ENCODE measurements at regions not wholly inside any gene's neighbourhood (a gene's known extent, or its start where the extent isn't known, plus 50 kb on each side); places are given as distances from the start of the nearest gene placed in this dataset.

DNA sequence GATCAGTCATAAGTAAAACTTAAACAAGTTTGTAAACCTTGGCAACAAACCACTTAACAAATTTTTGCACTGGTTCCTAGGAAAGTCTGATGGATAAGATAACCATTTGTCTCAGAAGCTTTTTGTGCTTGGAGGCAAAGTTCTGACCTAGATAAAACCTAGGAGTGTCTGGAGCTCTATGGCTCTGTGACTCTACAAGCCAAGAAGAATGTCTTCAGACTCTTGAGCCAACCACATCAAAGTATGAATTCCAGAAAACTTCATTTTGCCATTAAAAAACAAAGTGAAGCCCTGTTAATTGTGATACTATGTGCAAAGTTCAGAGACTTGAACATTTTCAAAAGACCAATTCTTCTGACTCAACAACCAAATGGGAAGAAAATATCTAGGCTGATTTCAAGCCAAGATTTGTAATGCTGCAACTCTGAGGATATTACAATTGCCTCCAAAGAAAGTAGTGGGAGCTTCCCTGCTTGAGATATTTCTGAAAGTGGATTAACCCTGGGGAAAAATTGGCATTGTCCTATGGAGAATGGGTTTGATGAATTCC lies 158.1 kb upstream of the FOXQ1 start:
- DNase-seq (ENCODE audit: low spot score): no peak

DNA sequence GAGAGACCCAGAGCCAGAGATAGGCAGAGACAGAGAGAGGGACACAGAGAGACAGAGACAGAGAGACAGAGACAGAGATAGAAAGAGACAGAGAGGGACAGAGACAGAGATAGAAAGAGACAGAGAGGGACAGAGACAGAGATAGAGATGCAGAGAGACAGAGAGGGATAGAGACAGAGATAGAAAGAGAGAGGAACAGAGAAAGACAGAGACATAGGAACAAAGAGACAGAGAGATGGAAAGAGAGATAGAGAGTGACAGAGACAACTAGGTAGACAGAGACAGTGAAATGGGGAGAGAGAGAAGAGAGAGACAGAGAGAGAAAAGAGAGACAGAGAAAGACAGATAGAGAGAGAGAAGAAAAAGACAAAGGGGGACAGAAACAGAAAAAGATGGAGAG lies 165.4 kb upstream of the FOXQ1 start:
- DNase-seq (ENCODE audit: low spot score): no peak

- DNase-seq (ENCODE audit: low spot score): no peak
Measured at GRCh38 chr6:1145768-1146218, 166.1 kb upstream of the FOXQ1 start.

GRCh38 chr6:1144842-1145767 lies 166.8 kb upstream of the FOXQ1 start:
- no peak for DNase-seq (ENCODE audit: low spot score)

GRCh38 chr6:1143655-1144054 lies 168.2 kb upstream of the FOXQ1 start:
- no peak for DNase-seq (ENCODE audit: low spot score)

DNA sequence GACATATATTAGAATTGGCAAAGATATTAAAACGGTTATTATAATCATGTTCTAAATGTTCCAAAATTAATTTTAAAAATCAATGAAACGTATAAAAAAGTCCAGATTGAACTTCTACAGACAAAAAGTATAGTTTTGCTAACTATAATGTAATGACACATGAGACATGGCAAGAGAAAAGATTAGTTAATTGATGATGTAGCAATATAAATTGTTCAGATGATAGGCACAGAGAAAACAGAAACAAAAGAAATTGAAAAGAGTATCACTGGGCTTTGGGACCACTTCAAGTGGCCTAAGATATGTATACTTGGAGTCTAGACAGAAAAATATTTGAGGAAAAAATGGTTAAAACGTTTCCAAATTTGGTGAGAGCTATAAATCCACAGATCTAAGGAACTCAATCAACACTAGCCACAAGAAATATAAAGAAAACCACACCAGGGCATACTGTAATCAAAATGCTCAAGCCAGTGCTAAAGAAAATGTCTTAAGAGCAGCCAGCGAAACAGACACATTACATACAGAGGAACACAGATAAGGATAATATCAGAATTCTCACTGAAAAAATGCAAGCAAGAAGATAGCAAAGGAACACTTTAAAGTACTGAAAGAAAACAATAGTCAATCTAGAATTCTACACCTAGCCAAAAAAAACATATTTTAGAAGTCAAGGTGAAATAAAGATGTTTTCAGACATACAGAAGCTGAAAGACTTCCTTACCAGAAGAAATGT lies 172.6 kb upstream of the FOXQ1 start:
- DNase-seq (ENCODE audit: low spot score): no peak

GRCh38 chr6:1137849-1138248 lies 174.0 kb upstream of the FOXQ1 start:
- DNase-seq (ENCODE audit: low spot score): no peak

- no peak for DNase-seq (ENCODE audit: low spot score)
Measured at GRCh38 chr6:1136827-1137226, 175.1 kb upstream of the FOXQ1 start.

- no peak for DNase-seq (ENCODE audit: low spot score)
Measured at GRCh38 chr6:1136415-1136774, 175.5 kb upstream of the FOXQ1 start.

DNA sequence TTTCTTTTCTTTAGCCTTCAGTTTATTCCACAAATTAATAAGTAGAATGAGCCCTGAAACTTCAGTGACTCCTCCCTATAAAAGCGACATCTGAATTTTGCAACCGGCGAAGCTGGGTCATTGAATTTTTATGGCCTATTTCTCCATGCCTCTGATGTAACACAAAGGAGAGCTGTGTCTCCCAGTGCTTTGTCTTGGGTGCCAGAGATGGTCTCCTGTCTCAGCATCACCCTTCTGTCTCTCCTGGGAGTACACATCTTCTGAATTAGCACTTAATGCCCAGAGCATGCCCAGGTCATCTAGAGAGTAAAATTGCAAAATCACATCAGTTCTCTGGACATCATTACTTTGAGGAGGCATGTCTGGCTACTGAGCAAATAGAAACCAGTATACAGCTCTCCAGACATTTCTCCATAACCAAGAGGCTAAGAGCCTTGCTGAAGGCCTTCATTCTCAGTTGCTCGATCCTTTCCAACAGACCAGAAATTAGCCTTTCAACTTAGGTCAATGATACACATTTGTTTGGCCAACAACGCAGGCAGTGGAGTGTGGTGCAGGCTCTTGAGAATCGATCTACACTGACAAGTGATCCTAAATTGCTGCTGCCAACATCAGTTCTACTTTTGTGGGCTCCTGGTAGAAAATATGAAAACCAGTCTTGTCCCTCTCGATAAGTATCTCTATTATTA lies 176.0 kb upstream of the FOXQ1 start:
- DNase-seq (ENCODE audit: low spot score): no peak

- no peak for DNase-seq (ENCODE audit: low spot score)
Measured at GRCh38 chr6:1131285-1132079, 180.4 kb upstream of the FOXQ1 start.

DNA sequence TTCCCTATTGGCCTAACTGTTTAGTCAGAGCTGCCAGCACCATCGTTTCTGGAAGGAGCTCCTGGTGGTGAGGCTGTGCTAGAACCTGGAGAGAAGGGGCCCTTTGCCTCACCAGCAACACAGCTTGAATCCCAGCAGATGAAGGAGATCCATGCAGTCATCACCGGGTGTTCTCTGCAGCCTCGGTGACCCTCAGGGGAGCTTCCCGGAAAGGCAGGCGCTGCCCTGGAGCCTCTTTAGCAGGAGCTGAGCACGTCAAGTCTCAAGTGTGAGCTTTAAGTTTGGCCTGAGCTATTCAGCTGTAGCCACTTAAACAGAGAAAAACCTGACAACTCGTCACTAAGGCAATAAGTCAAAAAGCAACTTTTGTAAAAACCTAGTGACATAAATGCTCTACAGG lies 181.2 kb upstream of the FOXQ1 start:
- no peak for DNase-seq (ENCODE audit: low spot score)

DNA sequence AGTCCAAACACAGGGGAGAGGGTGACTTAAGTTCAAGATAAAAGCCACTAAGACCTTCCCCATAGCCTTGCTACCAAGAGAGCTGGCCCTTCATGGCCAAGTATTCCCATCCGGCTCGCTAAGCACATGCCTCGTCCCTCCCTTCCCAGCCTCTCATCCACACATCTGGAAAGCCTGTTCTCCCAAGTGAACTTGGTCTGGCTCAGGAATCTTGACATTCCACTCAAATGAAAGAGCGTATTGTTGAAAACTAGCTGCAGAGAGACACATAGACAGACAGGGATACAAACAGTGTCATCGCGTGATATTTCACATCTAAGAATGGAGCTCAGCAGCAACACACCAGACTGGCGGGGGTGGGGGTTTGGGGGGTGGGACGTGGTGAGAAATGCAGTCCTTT lies 182.8 kb upstream of the FOXQ1 start:
- DNase-seq (ENCODE audit: low spot score): no peak

DNA sequence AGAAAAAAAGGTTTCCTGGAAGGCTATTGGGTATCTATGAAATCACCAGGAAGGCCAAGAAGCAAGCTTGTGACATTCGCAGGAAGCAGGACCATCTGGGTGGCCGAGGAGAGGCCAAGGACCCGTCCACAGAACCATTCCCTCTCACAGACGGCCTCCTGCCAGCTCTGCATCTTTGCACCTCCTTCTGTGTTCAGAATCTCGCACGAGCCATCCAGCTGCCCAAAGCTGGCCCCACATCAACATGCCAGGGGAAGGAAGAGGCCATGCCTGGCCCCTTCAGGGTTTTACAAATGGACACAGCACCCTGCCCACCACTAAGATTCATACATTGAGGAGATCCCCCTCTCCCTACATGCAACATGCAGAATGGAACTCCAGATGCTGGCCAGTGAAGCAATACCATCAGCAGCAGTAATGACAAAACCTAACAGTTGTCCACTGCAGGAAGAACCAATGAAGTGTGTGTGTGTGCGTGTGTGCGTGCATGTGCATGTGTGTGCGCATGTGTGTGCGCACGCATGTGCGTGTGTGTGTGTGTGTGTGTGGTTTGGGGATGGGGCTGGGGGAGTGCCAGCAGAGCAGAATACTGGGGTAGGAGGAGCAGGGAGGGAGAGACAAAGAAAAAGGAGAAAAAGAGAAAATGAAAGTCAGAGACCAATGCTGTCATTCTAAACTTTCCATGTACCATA lies 184.2 kb upstream of the FOXQ1 start:
- DNase-seq (ENCODE audit: low spot score): no peak

DNA sequence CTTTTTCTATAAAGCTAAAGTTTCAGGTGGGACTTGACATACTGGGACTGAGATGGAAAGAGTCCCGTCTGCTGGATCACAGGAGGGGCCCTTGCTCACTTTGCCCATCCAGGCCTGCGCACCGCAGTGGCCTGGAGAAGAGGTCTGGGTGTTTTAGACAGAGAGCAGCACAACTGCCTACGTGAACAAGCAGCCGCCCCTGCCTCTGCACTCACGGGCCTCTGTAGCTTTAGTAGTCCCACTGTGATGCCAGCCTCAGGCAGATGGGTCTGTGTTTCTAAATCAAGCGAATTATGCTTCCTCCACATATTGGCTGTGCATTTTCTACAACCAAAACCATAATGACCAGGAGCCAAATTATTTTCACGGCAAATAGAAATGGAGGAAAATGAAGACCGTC lies 184.8 kb upstream of the FOXQ1 start:
- no peak for DNase-seq (ENCODE audit: low spot score)

DNA sequence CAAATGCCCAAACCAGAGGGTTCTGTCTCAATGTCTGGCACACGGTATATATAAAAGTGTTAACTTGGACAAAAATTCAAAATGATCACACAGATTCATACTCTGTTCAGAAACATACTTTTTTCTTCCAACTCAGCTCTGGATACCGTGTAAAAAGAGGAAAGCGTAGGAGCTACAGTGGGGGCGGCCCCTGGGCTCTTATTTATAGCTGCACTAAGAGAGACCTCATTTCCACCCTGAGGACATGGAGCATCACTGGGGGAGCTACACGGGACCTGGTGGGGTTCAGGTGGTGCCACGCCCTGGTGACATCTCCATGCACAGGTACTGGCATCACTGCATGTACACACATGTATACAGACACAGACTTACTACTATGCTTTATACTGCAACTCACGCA lies 185.9 kb upstream of the FOXQ1 start:
- no peak for DNase-seq (ENCODE audit: low spot score)

GRCh38 chr6:1125297-1125696 lies 186.6 kb upstream of the FOXQ1 start:
- no peak for DNase-seq (ENCODE audit: low spot score)

- DNase-seq (ENCODE audit: low spot score): no peak
Measured at GRCh38 chr6:1124885-1125284, 187.0 kb upstream of the FOXQ1 start.

GRCh38 chr6:1123386-1124375 lies 188.2 kb upstream of the FOXQ1 start:
- no peak for DNase-seq (ENCODE audit: low spot score)

DNA sequence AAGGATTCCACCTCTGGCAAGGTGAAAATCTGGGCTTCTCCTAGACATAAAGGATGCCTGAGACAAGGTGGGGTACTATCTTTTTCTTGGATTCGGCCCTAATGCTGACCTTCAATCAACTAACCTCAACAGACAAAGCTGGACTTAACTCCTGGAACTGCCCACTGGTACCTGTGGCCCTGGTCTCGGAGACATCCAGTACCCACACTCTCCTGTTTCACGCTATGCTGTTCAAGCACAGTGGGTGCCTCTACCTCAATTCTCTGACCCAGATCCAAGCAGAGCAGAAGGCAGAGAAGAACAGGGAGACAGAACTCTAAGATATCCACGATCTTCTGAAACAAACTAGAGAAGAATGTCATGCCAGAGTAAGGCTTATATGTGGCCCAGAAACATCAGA lies 189.8 kb upstream of the FOXQ1 start:
- DNase-seq (ENCODE audit: low spot score): no peak

All from iPS-NIHi11 (cell line).